GM12878 (cell line): ENCODE measurements at regions not wholly inside any gene's neighbourhood (a gene's known extent, or its start where the extent isn't known, plus 50 kb on each side); places are given as distances from the start of the nearest gene placed in this dataset.
A peak's percentile ranks its signal among the peaks of the same experiment; 100 is the strongest.

Source experiments
- ATAC-seq: fragments of 200-7000 bp; cut with Tn5 transposase; 3 replicates; pipeline ENCODE4 v1.9.1; 2020; ENCODE audit warnings: mild to moderate bottlenecking, moderate library complexity
- BruUV-seq: library from RNA; stranded (reverse); fragments of 400-500 nt; replicated peaks from 2 replicates; lab custom pipeline; 2021; lab: Mats Ljungman, UMichigan
- CTCF ChIA-PET: fragments of 300-600 bp; sonication (Branson Sonifier 250); formaldehyde crosslinking; extraction: SDS; loops from one replicate; lab custom pipeline; 2021; ENCODE audit warnings: inconsistent platforms; lab: Yijun Ruan, JAX
- POLR2A ChIA-PET: fragments of 350-600 bp; formaldehyde crosslinking; extraction: SDS; loops from one replicate; lab custom pipeline; 2021; ENCODE audit warnings: inconsistent platforms; lab: Charles Lee
- RAD21 ChIA-PET: fragments of 300-600 bp; sonication (Branson Sonifier 250); formaldehyde crosslinking; loops from one replicate; lab custom pipeline; 2023; ENCODE audit warnings: antibody characterized with exemption; ENCODE audit not compliant: unreplicated experiment; lab: Charles Lee
- SMC1A ChIA-PET: fragments of 300-600 bp; sonication (Branson Sonifier 250); formaldehyde crosslinking; loops from one replicate; lab custom pipeline; 2023; ENCODE audit not compliant: unreplicated experiment, uncharacterized antibody; lab: Charles Lee
- DNase-seq: peaks from one replicate; pipeline ENCODE4 v3.0.0-alpha.2; 2011; ENCODE audit warnings: low read depth, low spot score
- FAIRE-seq: peaks from 3 replicates; lab custom pipeline; 2011; peaks lifted over from hg19 to GRCh38; lab: Jason Lieb, UNC
- H2AFZ ChIP-seq: 2 replicates; pipeline ENCODE4 v1.6.0; 2011; ENCODE audit warnings: low read depth, low read length, control low read depth; ENCODE audit not compliant: control insufficient read depth
- H3K27ac ChIP-seq: 2 replicates; pipeline ENCODE4 v1.5.1; 2011; ENCODE audit warnings: control low read depth; ENCODE audit not compliant: control insufficient read depth, insufficient read depth
- H3K27me3 ChIP-seq, 2 experiments: replicated peaks in 1 of 2; 2 replicates each; pipeline versions ENCODE4 v1.6.0 to v1.6.1; 2011; ENCODE audit warnings: low read length in 1 of 2; ENCODE audit not compliant: control insufficient read depth in 2 of 2, insufficient read depth in 2 of 2
- H3K36me3 ChIP-seq, 2 experiments: 2 replicates each; pipeline ENCODE4 v1.5.1; 2011; ENCODE audit warnings: low read length in 1 of 2; ENCODE audit not compliant: control insufficient read depth in 2 of 2, insufficient read depth in 2 of 2
- H3K4me1 ChIP-seq: 2 replicates; pipeline ENCODE4 v1.6.1; 2011; ENCODE audit warnings: mild to moderate bottlenecking, low read length, moderate library complexity, mixed read lengths; ENCODE audit not compliant: control insufficient read depth, insufficient read depth
- H3K4me2 ChIP-seq: 2 replicates; pipeline ENCODE4 v1.6.0; 2011; ENCODE audit warnings: control low read depth; ENCODE audit not compliant: control insufficient read depth, insufficient read depth
- H3K4me3 ChIP-seq: fragments of 200-600 bp; sonication (generic); 2 replicates; pipeline ENCODE4 v1.5.1; 2016
- H3K79me2 ChIP-seq: 2 replicates; pipeline ENCODE4 v1.6.0; 2011; ENCODE audit warnings: low read length; ENCODE audit not compliant: control insufficient read depth, insufficient read depth
- H3K9ac ChIP-seq: 2 replicates; pipeline ENCODE4 v1.8.0; 2011; ENCODE audit warnings: low read length, control low read depth, mixed read lengths; ENCODE audit not compliant: control insufficient read depth, insufficient read depth
- H3K9me3 ChIP-seq: replicated peaks from 3 replicates; pipeline ENCODE4 v1.5.1; 2011; ENCODE audit warnings: mild to moderate bottlenecking, low read length; ENCODE audit not compliant: control insufficient read depth, insufficient read depth
- H4K20me1 ChIP-seq: 2 replicates; pipeline ENCODE4 v1.6.0; 2011; ENCODE audit not compliant: control insufficient read depth, insufficient read depth
- BCL3 ChIP-seq: IDR thresholded peaks from 2 replicates; pipeline ENCODE4 v1.6.1; 2011; ENCODE audit warnings: borderline replicate concordance, low read depth, mild to moderate bottlenecking, moderate library complexity, low read length; ENCODE audit not compliant: insufficient read depth, poor library complexity, severe bottlenecking
- CEBPZ ChIP-seq: fragments of 150-350 bp; IDR thresholded peaks from 2 replicates; pipeline ENCODE4 v1.6.1; 2016; ENCODE audit warnings: low read depth, low read length
- FOXK2 ChIP-seq: fragments of 450-650 bp; IDR thresholded peaks from 2 replicates; pipeline ENCODE4 v1.6.1; 2017; ENCODE audit warnings: mild to moderate bottlenecking, moderate library complexity
- MTA2 ChIP-seq: fragments of 450-650 bp; IDR thresholded peaks from 2 replicates; pipeline ENCODE4 v1.6.1; 2016; ENCODE audit warnings: low read depth, mild to moderate bottlenecking, moderate library complexity
- NBN ChIP-seq: fragments of 450-650 bp; IDR thresholded peaks from 2 replicates; pipeline ENCODE4 v1.6.1; 2016
- NFIC ChIP-seq: IDR thresholded peaks from 2 replicates; pipeline ENCODE4 v1.6.1; 2012; ENCODE audit warnings: low read depth, mild to moderate bottlenecking, inconsistent platforms, low read length, moderate library complexity
- RELB ChIP-seq: fragments of 450-650 bp; IDR thresholded peaks from 2 replicates; pipeline ENCODE4 v1.6.1; 2017; ENCODE audit warnings: low read depth, mild to moderate bottlenecking, moderate library complexity
- SMAD1 ChIP-seq: fragments of 450-650 bp; IDR thresholded peaks from 2 replicates; pipeline ENCODE4 v1.6.1; 2018; ENCODE audit warnings: mild to moderate bottlenecking, low read depth; ENCODE audit not compliant: partially characterized antibody
- SMARCA5 ChIP-seq: fragments of 450-650 bp; IDR thresholded peaks from 2 replicates; pipeline ENCODE4 v1.6.1; 2017; ENCODE audit warnings: mild to moderate bottlenecking
- SREBF1 ChIP-seq: IDR thresholded peaks from 2 replicates; pipeline ENCODE4 v1.6.1; 2012; ENCODE audit warnings: mild to moderate bottlenecking, low read length
- ZBED1 ChIP-seq: IDR thresholded peaks from 2 replicates; pipeline ENCODE4 v1.6.1; 2016; ENCODE audit warnings: borderline replicate concordance
- WGBS: methylation state at CpG from one replicate; pipeline ENCODE4 v1.1.6; 2016; ENCODE audit warnings: low lambda C conversion rate; ENCODE audit not compliant: insufficient replicate concordance, insufficient coverage; ENCODE audit errors: missing lambda C conversion rate; 5-methylcytosine and 5-hydroxymethylcytosine counted together
- in situ Hi-C: fragments of 300-500 bp; cut with MboI; formaldehyde crosslinking; loops from 9 replicates; pipeline ENCODE4 v1.14.3; 2018; ENCODE audit warnings: mixed read lengths
- intact Hi-C: fragments of 100-400 bp; cut with micrococcal nuclease; formaldehyde crosslinking; loops from one replicate; pipeline ENCODE4 v1.14.2; 2022; ENCODE audit not compliant: unreplicated experiment

GRCh38 chr5:2582507-2582906 lies 169.0 kb downstream of the IRX2 start:
- H3K9ac ChIP-seq = no peak overlapping the region
- no TSS peak for BruUV-seq
- no peaks in the 10 kb centered on the region for H3K27me3 ChIP-seq
- ChIA-PET RAD21 (no interaction called here), SMC1A (no interaction called here), POLR2A (no interaction called here), CTCF (no interaction called here)
- no peaks in the 10 kb centered on the region for H3K4me1 ChIP-seq
- no peaks in the 10 kb centered on the region for H3K36me3 ChIP-seq
- no peak overlapping the region for H3K4me2 ChIP-seq
- FAIRE-seq (no peak), DNase-seq (no peak), ATAC-seq (no peak)
- H3K27ac ChIP-seq = no peak overlapping the region
- H4K20me1 ChIP-seq = no peaks in the 10 kb centered on the region
- H3K9me3 ChIP-seq = no peaks in the 10 kb centered on the region; the same call in 2 of the 3 replicates
- no peak overlapping the region for H3K4me3 ChIP-seq
- WGBS = 0% methylated on average over 4 of the region's 4 CpGs
- TF ChIP-seq ZBED1 (no peak), BCL3 (peak; percentile 57), SMAD1 (no peak)
- no peak overlapping the region for H2AFZ ChIP-seq
- in situ Hi-C loops = no loop called here
- intact Hi-C loops = no loop called here
- no peaks in the 10 kb centered on the region for H3K79me2 ChIP-seq

- ATAC-seq (no peak), FAIRE-seq (no peak), DNase-seq (no peak)
- CTCF ChIA-PET = no interaction called here
- Histone ChIP-seq H4K20me1 (no peaks in the 10 kb centered on the region), H3K4me1 (no peaks in the 10 kb centered on the region), H3K4me2 (no peak overlapping the region), H3K27me3 (no peaks in the 10 kb centered on the region), H2AFZ (no peak overlapping the region), H3K79me2 (no peaks in the 10 kb centered on the region), H3K36me3 (no peaks in the 10 kb centered on the region), H3K4me3 (no peak overlapping the region), H3K9ac (no peak overlapping the region), H3K27ac (no peak overlapping the region), H3K9me3 (no peaks in the 10 kb centered on the region; the same call in 2 of the 3 replicates)
- SMC1A ChIA-PET = no interaction called here
- intact Hi-C loops (no loop called here), in situ Hi-C loops (no loop called here)
- POLR2A ChIA-PET = no interaction called here
- WGBS = 14% methylated on average over 7 of the region's 7 CpGs
- BruUV-seq = no TSS peak
- RAD21 ChIA-PET = no interaction called here
- TF ChIP-seq NBN (no peak), SREBF1 (no peak), NFIC (no peak), CEBPZ (no peak), FOXK2 (no peak), MTA2 (no peak), RELB (no peak), SMARCA5 (no peak)
These were observed 169.4 kb downstream of the IRX2 start for GRCh38 chr5:2582106-2582505.
